Fibroblast of pulmonary artery (primary cell): ENCODE measurements at regions not wholly inside any gene's neighbourhood (a gene's known extent, or its start where the extent isn't known, plus 50 kb on each side); places are given as distances from the start of the nearest gene placed in this dataset.

Source experiments
- DNase-seq: peaks from one replicate; pipeline ENCODE4 v3.0.0-alpha.2; 2010; ENCODE audit warnings: low read depth
- H3K4me3 ChIP-seq: replicated peaks from 2 replicates; pipeline ENCODE4 v1.5.1; 2011; ENCODE audit warnings: low read depth, mild to moderate bottlenecking, control low read depth, low read length, moderate library complexity
- TF ChIP-seq, protein P1 (sequence below): IDR thresholded peaks from 2 replicates; pipeline ENCODE4 v1.5.1; 2011; ENCODE audit warnings: mild to moderate bottlenecking, control low read depth, low read length, inconsistent platforms; ENCODE audit errors: missing control alignments

- H3K4me3 ChIP-seq = no peak overlapping the region
- TF ChIP-seq, protein P1, sequence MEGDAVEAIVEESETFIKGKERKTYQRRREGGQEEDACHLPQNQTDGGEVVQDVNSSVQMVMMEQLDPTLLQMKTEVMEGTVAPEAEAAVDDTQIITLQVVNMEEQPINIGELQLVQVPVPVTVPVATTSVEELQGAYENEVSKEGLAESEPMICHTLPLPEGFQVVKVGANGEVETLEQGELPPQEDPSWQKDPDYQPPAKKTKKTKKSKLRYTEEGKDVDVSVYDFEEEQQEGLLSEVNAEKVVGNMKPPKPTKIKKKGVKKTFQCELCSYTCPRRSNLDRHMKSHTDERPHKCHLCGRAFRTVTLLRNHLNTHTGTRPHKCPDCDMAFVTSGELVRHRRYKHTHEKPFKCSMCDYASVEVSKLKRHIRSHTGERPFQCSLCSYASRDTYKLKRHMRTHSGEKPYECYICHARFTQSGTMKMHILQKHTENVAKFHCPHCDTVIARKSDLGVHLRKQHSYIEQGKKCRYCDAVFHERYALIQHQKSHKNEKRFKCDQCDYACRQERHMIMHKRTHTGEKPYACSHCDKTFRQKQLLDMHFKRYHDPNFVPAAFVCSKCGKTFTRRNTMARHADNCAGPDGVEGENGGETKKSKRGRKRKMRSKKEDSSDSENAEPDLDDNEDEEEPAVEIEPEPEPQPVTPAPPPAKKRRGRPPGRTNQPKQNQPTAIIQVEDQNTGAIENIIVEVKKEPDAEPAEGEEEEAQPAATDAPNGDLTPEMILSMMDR = no peak
- no peak for DNase-seq
Observed at GRCh38 chr4:177201614-177202013, 108.1 kb upstream of the NEIL3 start.

GRCh38 chr4:177204126-177204525 is 105.5 kb upstream of the NEIL3 start:
- no peak overlapping the region for H3K4me3 ChIP-seq
- TF ChIP-seq, protein P1 = no peak
- no peak for DNase-seq

DNA sequence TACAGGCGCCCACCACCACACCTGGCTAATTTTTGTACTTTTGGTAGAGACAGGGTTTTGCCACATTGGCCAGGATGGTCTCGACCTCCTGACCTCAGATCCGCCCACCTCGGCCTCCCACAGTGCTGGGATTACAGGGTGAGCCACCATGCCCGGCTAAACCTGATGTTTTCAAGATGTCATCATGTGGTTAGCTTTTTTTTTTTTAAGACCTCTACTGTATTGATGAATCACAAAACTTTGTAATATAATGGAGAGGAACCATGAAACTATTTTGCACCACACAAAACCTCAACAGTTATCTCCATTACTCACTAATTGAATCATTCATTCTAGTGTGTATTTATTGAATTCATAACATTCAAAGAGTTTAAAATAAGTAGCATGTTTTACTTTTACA is 94.7 kb upstream of the NEIL3 start:
- H3K4me3 ChIP-seq = no peak overlapping the region
- no peak for DNase-seq
- TF ChIP-seq, protein P1 = no peak

- H3K4me3 ChIP-seq = no peak overlapping the region
- TF ChIP-seq, protein P1 = no peak
- peak; percentile 75 for DNase-seq
Observed at GRCh38 chr4:177220376-177220775, 89.3 kb upstream of the NEIL3 start.

- TF ChIP-seq, protein P1 = no peak
- no peak for DNase-seq
- H3K4me3 ChIP-seq = no peak overlapping the region
Observed at GRCh38 chr4:177222781-177223180, 86.9 kb upstream of the NEIL3 start.

GRCh38 chr4:177225605-177226004 is 84.1 kb upstream of the NEIL3 start:
- no peak overlapping the region for H3K4me3 ChIP-seq
- no peak for DNase-seq
- TF ChIP-seq, protein P1 = no peak

- DNase-seq = no peak
- H3K4me3 ChIP-seq = no peak overlapping the region
- TF ChIP-seq, protein P1 = no peak
Observed at GRCh38 chr4:177227636-177228035, 82.0 kb upstream of the NEIL3 start.
